HG02973 (cell line): ENCODE measurements at regions not wholly inside any gene's neighbourhood (a gene's known extent, or its start where the extent isn't known, plus 50 kb on each side); places are given as distances from the start of the nearest gene placed in this dataset.

Source experiments
- ATAC-seq: cut with Tn5 transposase; IDR thresholded peaks from one replicate; pipeline ENCODE4 v1.9.1; 2021; ENCODE audit warnings: moderate library complexity; ENCODE audit not compliant: unreplicated experiment

- no peak for ATAC-seq
Measured at GRCh38 chr13:44207476-44207875, 166.1 kb upstream of the SERP2 start.

GRCh38 chr13:44210525-44210924 is 163.1 kb upstream of the SERP2 start:
- ATAC-seq, result no peak

DNA sequence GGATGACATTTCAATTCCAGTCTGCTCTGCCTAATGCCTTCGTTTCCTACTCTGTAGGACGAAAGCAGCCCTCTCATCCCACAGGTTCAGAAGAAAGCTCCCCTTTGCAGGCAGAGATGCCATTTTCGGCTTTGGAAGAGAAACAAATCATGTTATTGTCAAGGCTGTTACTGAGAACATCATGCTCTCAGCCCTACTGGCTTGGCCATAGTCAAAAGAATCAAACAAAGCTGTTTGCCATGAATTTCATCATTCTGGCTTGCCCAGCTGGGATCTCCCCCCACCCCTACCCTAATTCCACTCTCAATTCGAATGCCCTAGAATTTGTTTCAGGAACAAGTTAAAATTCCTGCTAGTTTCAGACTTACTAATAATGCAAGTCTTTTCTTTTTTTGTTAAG is 162.3 kb upstream of the SERP2 start:
- ATAC-seq, result no peak

DNA sequence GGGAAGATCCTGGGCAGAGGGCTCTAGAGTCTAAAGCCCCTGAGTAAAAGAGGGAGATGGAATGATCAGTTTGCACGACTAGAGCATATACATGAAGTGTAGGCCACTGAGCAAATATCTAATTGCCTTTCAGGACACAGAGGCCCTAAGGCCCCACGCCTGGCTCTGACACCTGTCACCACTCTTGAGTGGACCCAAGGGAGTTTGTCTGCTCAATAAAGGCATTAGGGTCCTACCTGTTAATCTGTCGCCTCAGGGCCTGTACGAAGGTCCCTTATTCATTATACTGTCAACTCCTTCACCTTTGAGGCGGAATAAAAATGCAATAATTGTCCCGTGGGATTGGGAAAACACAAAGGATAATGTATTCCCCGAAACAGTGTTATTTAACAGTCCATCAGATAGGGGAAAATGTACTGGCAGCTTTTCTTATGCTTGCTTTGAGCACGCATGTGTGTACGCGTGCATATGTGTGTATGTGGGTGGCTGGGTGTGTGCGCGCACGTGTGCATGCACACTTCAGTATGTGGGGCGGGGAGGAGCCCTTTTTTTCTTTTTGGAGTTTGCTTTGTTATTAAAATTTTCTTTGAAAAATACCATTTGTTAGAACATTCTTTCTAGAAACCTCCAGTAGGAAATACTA is 161.8 kb upstream of the SERP2 start:
- ATAC-seq, result no peak

GRCh38 chr13:44212633-44213396 is 160.8 kb upstream of the SERP2 start:
- no peak for ATAC-seq

DNA sequence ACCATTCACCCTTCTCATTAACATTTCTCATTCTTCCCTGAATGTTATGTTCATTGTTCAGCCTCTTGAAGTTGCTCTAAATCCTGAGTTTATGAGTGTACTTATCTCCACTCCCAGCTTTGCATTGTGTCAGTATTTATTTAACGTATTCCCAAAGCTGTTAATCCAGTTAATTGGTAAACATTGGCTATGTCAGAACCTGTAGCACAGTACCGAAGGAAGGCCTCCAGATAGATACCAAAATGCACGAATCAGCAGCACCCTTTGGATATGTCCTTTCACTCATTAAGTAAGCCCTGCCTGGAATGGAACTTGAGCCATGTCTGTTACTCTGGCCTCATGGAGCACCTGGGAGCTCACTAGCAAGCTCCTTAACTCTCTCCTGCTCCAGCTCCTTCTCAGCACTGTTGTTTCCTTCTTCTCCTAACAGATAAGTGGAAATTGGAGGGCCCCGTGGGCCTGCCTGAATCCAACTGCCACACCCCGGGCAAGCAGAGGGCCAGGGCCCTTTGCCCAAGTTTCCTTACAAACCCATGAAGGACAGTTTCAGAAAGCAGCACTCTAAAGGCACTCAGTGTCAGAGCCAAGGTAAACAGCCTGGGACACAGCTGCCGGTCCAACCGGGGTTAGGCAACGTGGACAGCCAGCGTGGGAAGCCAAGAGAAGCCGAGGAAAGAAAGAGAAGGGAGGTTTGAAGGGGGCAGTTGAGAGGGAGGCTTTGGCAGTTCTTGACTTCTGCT is 155.0 kb upstream of the SERP2 start:
- ATAC-seq, result no peak

- ATAC-seq, result no peak
Measured at GRCh38 chr13:44219577-44220548, 153.8 kb upstream of the SERP2 start.

DNA sequence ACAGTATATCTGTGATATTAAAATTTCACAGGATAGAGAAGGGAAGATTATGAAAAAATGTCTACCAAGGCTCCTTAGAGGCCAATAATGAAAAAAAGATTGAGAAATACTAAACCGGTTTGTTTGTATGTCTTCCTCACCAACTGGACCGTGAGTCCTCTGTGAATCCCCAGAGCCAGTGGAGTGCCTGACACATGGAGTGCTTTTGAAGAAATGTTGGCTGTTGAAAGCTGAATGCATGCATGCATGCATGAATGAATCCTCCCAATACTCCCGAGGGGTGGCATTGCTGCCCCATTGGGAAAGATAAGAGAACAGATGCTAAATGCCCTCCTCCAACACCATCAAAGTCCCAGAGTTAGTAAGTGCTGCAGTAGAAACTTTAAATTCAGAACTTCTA is 152.7 kb upstream of the SERP2 start:
- ATAC-seq, result no peak

- ATAC-seq, result no peak
Measured at GRCh38 chr13:44221657-44222056, 152.0 kb upstream of the SERP2 start.

- ATAC-seq, result no peak
Measured at GRCh38 chr13:44223770-44224444, 149.7 kb upstream of the SERP2 start.

- ATAC-seq, result no peak
Measured at GRCh38 chr13:44224450-44225149, 149.0 kb upstream of the SERP2 start.

- no peak for ATAC-seq
Measured at GRCh38 chr13:44229371-44230030, 144.1 kb upstream of the SERP2 start.

GRCh38 chr13:44230071-44230470 is 143.6 kb upstream of the SERP2 start:
- ATAC-seq, result no peak

GRCh38 chr13:44230736-44231135 is 142.9 kb upstream of the SERP2 start:
- no peak for ATAC-seq

DNA sequence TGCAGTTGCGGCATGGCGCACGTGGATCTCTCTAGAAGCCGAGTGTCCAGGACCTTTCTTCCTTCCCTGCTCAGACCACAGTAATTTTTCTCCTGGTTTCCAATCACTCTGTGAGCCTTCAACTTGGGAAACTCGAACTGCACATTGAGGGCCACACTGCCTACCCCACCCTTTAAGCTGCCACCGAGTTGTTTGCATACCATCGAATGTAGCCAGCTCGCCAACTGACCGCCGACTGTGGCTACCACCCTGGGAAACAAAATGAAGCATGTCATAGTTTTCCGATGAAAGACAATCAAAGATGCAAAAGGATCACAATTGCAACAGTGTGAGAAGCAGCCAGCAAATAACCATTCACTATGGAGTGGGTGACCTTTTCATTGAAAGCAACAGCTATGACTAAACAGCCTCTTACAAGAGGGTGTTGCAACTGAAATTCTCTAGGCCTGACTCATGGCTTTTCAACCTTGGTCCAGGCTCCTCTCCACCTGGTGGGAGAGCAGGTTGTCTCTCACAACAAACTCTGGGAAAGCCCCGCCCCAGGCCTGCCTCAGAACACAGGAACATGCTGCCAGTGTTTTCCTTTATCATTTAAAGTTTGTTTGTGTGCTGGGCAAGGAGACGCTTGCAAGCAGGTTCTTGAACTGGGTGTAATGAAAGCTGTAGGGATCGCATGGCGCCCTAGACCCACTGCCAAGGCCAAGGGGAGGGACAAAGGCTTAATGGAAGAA is 141.7 kb upstream of the SERP2 start:
- ATAC-seq, result no peak

GRCh38 chr13:44232774-44233173 is 140.8 kb upstream of the SERP2 start:
- no peak for ATAC-seq

DNA sequence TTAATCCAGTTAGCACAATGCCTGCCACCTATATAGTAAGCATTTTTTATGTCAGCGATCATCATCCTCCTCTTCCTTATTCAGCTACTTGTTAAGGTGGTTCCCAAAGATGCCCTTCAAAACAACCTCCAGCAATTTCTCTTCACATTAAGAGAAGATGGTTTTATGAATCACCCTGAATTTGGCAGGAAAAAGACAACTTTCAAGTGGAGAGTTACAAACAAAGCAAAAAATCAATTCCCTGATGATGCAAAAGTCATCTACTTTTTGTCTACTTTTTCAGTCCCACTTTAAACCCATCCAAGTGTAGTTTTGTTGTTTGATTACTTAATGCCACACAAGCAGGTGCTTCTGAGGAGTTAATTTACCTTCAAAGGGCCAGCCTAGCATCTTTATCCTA is 139.1 kb upstream of the SERP2 start:
- ATAC-seq, result no peak

GRCh38 chr13:44236370-44236769 is 137.3 kb upstream of the SERP2 start:
- no peak for ATAC-seq
